Renal cortex interstitium (tissue), 11 donors: ENCODE measurements at regions not wholly inside any gene's neighbourhood (a gene's known extent, or its start where the extent isn't known, plus 50 kb on each side); places are given as distances from the start of the nearest gene placed in this dataset.

Experiments
- DNase-seq, 11 donors: peaks; one replicate each; pipeline ENCODE4 v3.0.0-alpha.2; 2013; ENCODE audit warnings: low read depth in 9 of 11, low spot score in 4 of 11; ENCODE audit errors: extremely low read depth in 1 of 11

- DNase-seq, result no peak
These were observed 465.3 kb downstream of the COG6 start for GRCh38 chr13:40120781-40121180.

DNA sequence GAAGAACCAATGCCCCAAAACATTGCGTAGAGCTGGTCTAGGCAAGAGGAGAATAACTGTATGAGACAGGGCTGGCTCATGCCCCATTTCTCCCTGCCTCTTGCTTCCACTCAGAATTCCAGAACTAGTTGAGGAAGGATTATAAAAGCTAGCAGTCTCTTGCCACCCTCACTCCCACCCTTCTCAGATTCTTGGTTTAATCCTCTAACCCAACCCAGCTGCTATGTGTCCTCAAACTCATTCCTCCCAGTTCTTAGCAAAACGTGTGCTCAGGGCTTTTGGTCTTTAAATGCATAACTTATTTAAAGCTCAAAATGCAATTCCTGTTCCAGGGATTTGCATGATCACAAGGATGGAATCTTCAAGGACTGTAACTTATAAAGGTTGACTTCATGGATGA lies 466.3 kb downstream of the COG6 start:
- DNase-seq, result no peak

- DNase-seq, result no peak
These were observed 468.6 kb downstream of the COG6 start for GRCh38 chr13:40123962-40124632.

- DNase-seq, result no peak
These were observed 469.2 kb downstream of the COG6 start for GRCh38 chr13:40124633-40125015.

DNA sequence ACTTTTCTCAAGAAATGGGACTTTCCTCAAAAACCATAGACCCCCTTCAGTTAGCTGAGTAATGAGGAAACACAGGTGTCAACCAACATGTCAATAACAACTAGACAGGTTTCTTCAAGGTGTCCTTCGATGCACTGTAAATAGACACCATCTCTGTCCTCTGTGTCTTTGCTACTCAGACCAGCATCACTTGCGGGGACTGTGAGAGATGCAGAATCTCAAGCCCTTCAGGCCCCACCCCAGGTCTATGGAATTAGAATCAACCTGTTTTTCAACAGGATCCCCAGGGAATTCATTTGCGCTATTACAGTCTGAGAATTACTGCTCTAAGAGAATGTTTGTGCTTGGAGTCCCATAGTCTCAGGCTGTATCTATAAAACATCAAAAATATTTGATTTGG lies 469.9 kb downstream of the COG6 start:
- DNase-seq, result no peak

GRCh38 chr13:40126306-40127085 lies 471.0 kb downstream of the COG6 start:
- no peak for DNase-seq

- DNase-seq, result no peak
These were observed 472.0 kb downstream of the COG6 start for GRCh38 chr13:40127476-40127875.

DNA sequence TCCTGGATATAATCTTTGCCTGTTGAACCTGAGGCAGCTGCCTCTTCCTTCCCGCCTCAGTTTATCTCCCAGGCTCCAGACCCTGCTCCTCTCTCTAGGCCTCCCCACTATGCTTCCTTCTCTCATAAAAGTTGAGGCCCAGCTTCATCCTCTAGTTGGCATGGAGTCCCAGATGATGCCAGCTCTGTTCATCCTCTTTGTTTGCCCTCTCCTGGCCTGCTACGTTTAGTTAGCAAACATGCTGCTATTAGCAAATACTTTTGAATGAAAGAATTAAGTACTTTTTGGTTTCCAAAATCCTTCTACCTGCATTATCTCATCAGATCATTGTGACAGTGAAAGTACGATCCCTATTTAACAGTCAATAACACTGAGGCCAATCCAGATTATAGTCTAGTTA lies 472.5 kb downstream of the COG6 start:
- DNase-seq, result no peak

GRCh38 chr13:40129467-40129866 lies 474.0 kb downstream of the COG6 start:
- no peak for DNase-seq

DNA sequence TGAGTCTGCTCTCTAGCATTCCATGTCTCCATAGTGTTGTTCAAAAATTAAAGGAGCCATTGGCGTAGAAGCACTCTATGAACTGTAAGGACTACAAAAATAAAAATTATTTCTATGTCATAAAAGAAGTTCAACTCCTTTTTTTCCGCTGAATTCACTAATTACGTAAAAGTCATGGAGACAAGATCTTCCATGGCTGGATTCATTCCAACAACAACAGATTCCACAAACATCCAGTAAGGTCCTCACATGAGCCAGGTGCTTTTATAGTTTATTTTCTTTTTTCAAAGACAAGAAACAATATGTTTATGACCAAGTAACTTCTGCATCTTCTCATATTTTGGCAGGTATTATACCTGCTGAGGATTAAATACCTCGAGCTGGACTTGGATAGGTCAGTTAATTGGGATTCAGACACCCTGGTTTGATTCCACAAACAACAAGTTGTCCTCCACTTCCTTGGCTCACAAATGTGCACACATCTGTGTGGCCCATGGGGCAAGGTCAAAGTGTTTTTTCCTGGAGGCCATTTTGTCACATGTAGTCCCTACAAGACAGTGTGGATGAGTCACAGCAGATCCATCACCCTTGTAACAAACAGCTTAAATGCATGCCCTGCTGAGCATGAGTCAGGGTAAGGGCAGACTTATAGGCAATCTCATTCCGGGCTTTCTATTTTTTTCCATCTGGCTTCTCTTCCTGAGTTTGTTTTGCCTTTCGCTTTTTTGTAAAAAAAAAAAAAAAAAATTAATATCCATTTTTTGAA lies 475.6 kb downstream of the COG6 start:
- no peak for DNase-seq

DNA sequence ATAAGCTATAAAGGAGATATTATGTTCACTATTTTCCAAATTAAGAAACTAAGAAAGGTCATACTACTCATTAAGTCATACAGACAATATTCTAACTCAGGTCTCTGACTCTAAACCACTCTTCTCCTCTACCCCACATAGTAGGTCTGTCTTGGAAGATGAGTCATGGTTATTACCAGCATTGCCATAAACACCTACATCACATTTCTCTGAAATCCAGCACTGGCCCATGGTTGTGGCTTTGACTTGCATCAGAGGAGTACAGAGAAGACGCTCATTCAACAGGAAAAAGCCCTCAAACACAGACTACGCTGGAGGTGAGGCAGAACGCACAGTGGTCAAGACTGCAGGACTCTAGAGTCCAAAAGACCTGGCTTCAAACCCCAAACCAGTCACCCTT lies 476.8 kb downstream of the COG6 start:
- no peak for DNase-seq

GRCh38 chr13:40136896-40137295 lies 481.4 kb downstream of the COG6 start:
- DNase-seq, result no peak

DNA sequence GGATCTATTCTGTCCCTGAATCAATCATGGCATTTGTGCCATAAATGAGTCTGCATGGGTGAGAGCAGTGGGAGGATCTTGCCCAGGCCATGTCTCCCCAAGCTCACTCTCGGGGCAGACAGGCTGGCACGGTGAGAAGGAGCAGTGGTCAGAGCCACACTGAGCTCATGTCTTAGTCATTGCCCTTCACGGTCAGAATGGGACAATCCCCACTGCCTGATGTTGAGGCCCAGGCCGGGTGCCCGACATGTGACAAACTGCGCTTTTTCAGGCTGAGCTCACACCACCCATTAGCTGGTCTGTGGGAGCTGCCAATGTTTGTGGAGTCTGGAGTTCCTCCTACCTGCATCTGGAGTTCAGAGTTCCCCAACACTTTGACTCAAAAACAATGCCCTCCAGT lies 481.9 kb downstream of the COG6 start:
- no peak for DNase-seq

DNA sequence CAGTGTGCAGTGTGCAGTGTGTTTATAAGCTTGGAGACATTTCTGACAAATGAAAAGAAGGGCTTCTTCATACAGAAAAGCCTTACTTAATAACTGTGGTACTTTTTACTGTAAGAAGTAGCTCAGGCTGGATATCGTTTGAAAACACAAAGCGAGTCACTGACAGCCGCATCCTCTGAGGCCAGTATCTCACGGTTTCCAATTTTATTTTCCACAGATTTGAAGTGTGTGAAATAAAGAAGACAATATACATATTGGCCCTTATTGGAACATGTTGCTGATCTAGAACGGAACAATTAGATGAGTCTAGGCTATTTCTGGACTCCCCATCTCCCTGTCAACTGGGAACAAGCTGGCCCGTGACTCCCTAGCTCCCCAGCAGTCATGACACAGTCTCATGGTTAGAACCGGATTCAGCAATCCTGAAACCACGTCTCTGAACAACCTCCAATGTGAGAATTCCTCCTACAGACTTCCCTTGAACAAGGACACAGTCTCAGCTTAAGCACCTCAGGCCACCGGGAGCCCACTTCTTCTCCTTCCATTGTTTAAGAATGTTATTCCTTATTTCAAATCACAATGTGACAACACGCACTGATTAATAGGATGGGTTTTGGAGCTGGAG lies 484.5 kb downstream of the COG6 start:
- no peak for DNase-seq

DNA sequence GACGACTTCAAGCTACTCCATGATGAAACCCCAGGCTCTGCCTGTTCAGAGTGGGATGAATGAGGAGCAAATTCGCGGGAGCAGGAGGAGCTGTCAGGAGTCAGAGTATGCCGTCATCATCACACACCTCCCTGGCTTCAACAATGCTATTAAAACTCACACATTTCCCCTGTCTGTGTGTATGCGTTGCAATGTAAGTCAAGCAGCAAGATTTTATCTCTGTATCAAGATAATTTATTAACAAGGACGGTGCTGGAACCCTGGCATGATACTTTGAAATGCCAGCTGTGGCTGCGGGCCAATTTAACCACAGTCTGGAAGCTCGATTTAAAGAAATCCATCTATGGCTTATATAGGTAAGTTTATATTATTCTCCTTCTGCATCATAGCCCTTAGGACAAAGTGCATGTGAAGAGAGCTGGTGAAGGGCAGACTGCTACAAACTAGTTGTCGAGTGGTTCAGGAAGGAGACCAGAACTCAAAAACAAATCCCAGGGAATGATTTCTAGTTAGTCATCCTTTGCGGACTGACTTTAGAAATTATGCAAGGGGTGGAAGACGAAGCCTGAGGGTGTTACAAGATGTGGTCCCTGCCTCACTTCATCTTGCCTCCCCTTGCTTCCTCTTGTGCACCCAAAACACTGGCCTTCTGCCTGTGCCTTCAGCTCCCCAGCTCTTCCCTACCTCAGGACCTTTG lies 486.5 kb downstream of the COG6 start:
- no peak for DNase-seq

GRCh38 chr13:40143106-40143505 lies 487.6 kb downstream of the COG6 start:
- DNase-seq, result no peak

- DNase-seq, result no peak
These were observed 488.1 kb downstream of the COG6 start for GRCh38 chr13:40143559-40143958.

DNA sequence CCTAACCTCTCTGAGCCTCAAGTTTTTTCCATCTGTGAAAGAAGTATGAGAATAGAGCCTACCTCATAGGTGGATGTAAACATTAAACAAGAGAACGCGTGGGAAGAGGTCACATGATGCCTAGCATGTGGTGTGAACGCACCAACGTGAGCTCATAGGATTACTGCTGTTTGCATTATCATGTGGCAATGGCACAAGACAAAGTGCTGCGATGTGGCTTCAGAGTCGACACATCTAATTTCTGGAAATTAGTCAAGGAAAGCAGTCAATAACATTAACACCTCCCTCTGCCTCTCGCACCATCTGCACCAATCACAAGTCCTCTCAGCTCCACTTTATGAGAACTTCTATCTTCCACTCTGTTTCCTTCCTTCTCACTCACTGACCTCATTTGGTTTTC lies 489.7 kb downstream of the COG6 start:
- DNase-seq, result no peak

DNA sequence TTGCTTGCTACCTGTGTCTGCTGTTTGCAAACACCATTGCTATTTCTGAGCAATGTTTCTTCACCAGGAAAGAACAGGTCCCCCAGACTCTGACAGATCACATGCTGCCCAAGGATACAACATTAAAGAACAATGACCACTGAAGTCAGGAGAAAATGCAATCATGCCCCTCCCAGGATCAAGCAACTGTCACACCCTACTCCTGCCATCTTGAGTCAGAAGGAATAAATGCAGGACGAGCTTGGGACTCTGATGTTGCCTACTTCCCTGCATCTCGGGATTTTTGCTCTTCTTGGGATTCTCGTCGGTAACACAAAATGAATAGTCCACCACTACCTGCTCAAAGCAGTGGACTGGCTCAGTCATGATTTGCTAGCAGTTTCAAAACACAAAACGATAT lies 490.6 kb downstream of the COG6 start:
- DNase-seq, result no peak
